Gastrocnemius medialis (tissue), 4 donors: ENCODE measurements at regions not wholly inside any gene's neighbourhood (a gene's known extent, or its start where the extent isn't known, plus 50 kb on each side); places are given as distances from the start of the nearest gene placed in this dataset.

Experiments used
- ATAC-seq, 2 donors: fragments of 150-250 bp; one replicate each; pipeline ENCODE4 v1.9.1; 2016
- DNase-seq, 2 donors: peaks; one replicate each; pipeline ENCODE4 v3.0.0-alpha.2; 2019
- H3K27ac ChIP-seq, 4 donors: fragments of 200-600 bp; sonication (generic); 1 replicate in 1 of 4; 2 replicates in 3 of 4; pipeline ENCODE4 v1.5.1; 2016 to 2018; ENCODE audit warnings: mild to moderate bottlenecking in 2 of 4, moderate library complexity in 1 of 4
- H3K27me3 ChIP-seq, 3 donors: fragments of 200-600 bp; sonication (generic) in 2 of 3; 1 replicate in 1 of 3; 2 replicates in 2 of 3; pipeline versions ENCODE4 v1.5.1 to v1.6.0; 2016 to 2019; ENCODE audit warnings: mild to moderate bottlenecking in 1 of 3, moderate library complexity in 1 of 3
- H3K36me3 ChIP-seq, 2 donors: fragments of 200-600 bp; sonication (generic) in 1 of 2; one replicate each; pipeline ENCODE4 v1.5.1; 2017 to 2018
- H3K4me1 ChIP-seq, 2 donors: fragments of 200-600 bp; sonication (generic) in 1 of 2; one replicate each; pipeline ENCODE4 v1.5.1; 2016 to 2017; ENCODE audit warnings: mild to moderate bottlenecking in 2 of 2
- H3K4me3 ChIP-seq, 4 donors: fragments of 200-600 bp; sonication (generic) in 3 of 4; 1 replicate in 1 of 4; 2 replicates in 3 of 4; pipeline ENCODE4 v1.5.1; 2016 to 2019; ENCODE audit warnings: mild to moderate bottlenecking in 2 of 4
- H3K9me3 ChIP-seq, 3 donors: fragments of 200-600 bp; sonication (generic) in 2 of 3; 1 replicate in 1 of 3; 2 replicates in 2 of 3; pipeline ENCODE4 v1.5.1; 2016 to 2019
- CTCF ChIP-seq, 5 experiments: fragments of 450-650 bp in 3 of 5; fragments of 200-600 bp in 2 of 5; sonication (generic) in 2 of 5; IDR thresholded peaks in 4 of 5; conservative IDR thresholded peaks in 1 of 5; 1 replicate in 4 of 5; 2 replicates in 1 of 5; pipeline ENCODE4 v1.5.1; 2016 to 2019; ENCODE audit warnings: antibody characterized with exemption in 5 of 5, mild to moderate bottlenecking in 3 of 5, moderate library complexity in 3 of 5
- POLR2A ChIP-seq, 2 donors: fragments of 450-650 bp; IDR thresholded peaks; one replicate each; pipeline ENCODE4 v1.6.1; 2017; ENCODE audit warnings: antibody characterized with exemption in 2 of 2, mild to moderate bottlenecking in 2 of 2, moderate library complexity in 2 of 2
- in situ Hi-C, 4 donors: fragments of 200-750 bp; cut with MboI; loops; one replicate each; pipeline versions ENCODE4 v1.15.0 to v1.8.0; 2017; ENCODE audit warnings: low sequenced_read_pairs in 4 of 4
- intact Hi-C: fragments of 100-400 bp; cut with DNase I; formaldehyde crosslinking; loops from one replicate; pipeline ENCODE4 v1.15.1; 2023; ENCODE audit warnings: low total_unique reads

GRCh38 chr11:109133159-109133558 lies 288.8 kb upstream of the C11orf87 start:
- DNase-seq (no peak), ATAC-seq (no peak)
- no peak for TF ChIP-seq CTCF (IDR thresholded peaks at IDR 0.05 in 4 of 5, conservative IDR thresholded peaks at IDR 0.05 in 1 of 5)
- no peak for TF ChIP-seq POLR2A (IDR thresholded peaks at IDR 0.05)

GRCh38 chr11:109135627-109136026 lies 286.4 kb upstream of the C11orf87 start:
- Histone ChIP-seq H3K9me3 (no peaks in the 10 kb centered on the region), H3K4me3 (no peak overlapping the region)
- intact Hi-C loops: no loop called here

More at GRCh38 chr11:109133159-109133558, 288.8 kb upstream of the C11orf87 start:
- no peak overlapping the region for H3K27ac ChIP-seq
- no peaks in the 10 kb centered on the region for H3K27me3 ChIP-seq
- no peaks in the 10 kb centered on the region for H3K4me1 ChIP-seq
- no peaks in the 10 kb centered on the region for H3K36me3 ChIP-seq
- in situ Hi-C loops: no loop called here
- H3K9me3 ChIP-seq: no peaks in the 10 kb centered on the region
- no peak overlapping the region for H3K4me3 ChIP-seq
- intact Hi-C loops: no loop called here

GRCh38 chr11:109138196-109138595 lies 283.8 kb upstream of the C11orf87 start:
- no peak overlapping the region for H3K27ac ChIP-seq
- H3K4me3 ChIP-seq: no peak overlapping the region
- H3K27me3 ChIP-seq: no peaks in the 10 kb centered on the region
- H3K9me3 ChIP-seq: no peaks in the 10 kb centered on the region
- DNase-seq (no peak), ATAC-seq (no peak)
- in situ Hi-C loops (no loop called here), intact Hi-C loops (no loop called here)
- TF ChIP-seq CTCF (IDR thresholded peaks at IDR 0.05 in 4 of 5, conservative IDR thresholded peaks at IDR 0.05 in 1 of 5) (no peak), POLR2A (IDR thresholded peaks at IDR 0.05) (no peak)
- H3K36me3 ChIP-seq: no peaks in the 10 kb centered on the region
- H3K4me1 ChIP-seq: no peaks in the 10 kb centered on the region

More at GRCh38 chr11:109135627-109136026, 286.4 kb upstream of the C11orf87 start:
- H3K36me3 ChIP-seq: no peaks in the 10 kb centered on the region
- in situ Hi-C loops: no loop called here
- H3K27ac ChIP-seq: no peak overlapping the region
- no peak for DNase-seq
- TF ChIP-seq POLR2A (IDR thresholded peaks at IDR 0.05): no peak
- no peak for TF ChIP-seq CTCF (IDR thresholded peaks at IDR 0.05 in 4 of 5, conservative IDR thresholded peaks at IDR 0.05 in 1 of 5)
- no peak for ATAC-seq
- no peaks in the 10 kb centered on the region for H3K4me1 ChIP-seq
- H3K27me3 ChIP-seq: no peaks in the 10 kb centered on the region

GRCh38 chr11:109140426-109140825 lies 281.6 kb upstream of the C11orf87 start:
- ATAC-seq (no peak), DNase-seq (no peak)
- Histone ChIP-seq H3K27me3 (no peaks in the 10 kb centered on the region), H3K36me3 (no peaks in the 10 kb centered on the region), H3K4me1 (no peaks in the 10 kb centered on the region), H3K9me3 (no peaks in the 10 kb centered on the region), H3K4me3 (no peak overlapping the region), H3K27ac (no peak overlapping the region)
- intact Hi-C loops: no loop called here
- in situ Hi-C loops: no loop called here
- TF ChIP-seq CTCF (IDR thresholded peaks at IDR 0.05 in 4 of 5, conservative IDR thresholded peaks at IDR 0.05 in 1 of 5) (no peak), POLR2A (IDR thresholded peaks at IDR 0.05) (no peak)

- Histone ChIP-seq H3K4me1 (no peaks in the 10 kb centered on the region), H3K9me3 (no peaks in the 10 kb centered on the region), H3K36me3 (no peaks in the 10 kb centered on the region), H3K27ac (no peak overlapping the region), H3K4me3 (no peak overlapping the region), H3K27me3 (no peaks in the 10 kb centered on the region)
- DNase-seq (no peak), ATAC-seq (no peak)
- intact Hi-C loops: no loop called here
- no peak for TF ChIP-seq CTCF (IDR thresholded peaks at IDR 0.05 in 4 of 5, conservative IDR thresholded peaks at IDR 0.05 in 1 of 5)
- TF ChIP-seq POLR2A (IDR thresholded peaks at IDR 0.05): no peak
- in situ Hi-C loops: no loop called here
These were observed 281.0 kb upstream of the C11orf87 start for GRCh38 chr11:109140857-109141515.
